OCI-LY1 (cell line): ENCODE measurements at regions not wholly inside any gene's neighbourhood (a gene's known extent, or its start where the extent isn't known, plus 50 kb on each side); places are given as distances from the start of the nearest gene placed in this dataset.

ENCODE experiments used
- EZH2 ChIP-seq: fragments of 200-600 bp; sonication (generic), shearing (Covaris generic); IDR thresholded peaks from 2 replicates; pipeline ENCODE4 v1.8.0; 2017; ENCODE audit warnings: borderline replicate concordance, mixed run types, mild to moderate bottlenecking, antibody characterized with exemption, low read length, moderate library complexity, mixed read lengths
- TF ChIP-seq, protein P1 (sequence below): fragments of 200-600 bp; sonication (generic), shearing (Covaris generic); IDR thresholded peaks from 2 replicates; pipeline ENCODE4 v1.5.1; 2017; ENCODE audit warnings: mild to moderate bottlenecking, antibody characterized with exemption, low read length, moderate library complexity, mixed read lengths

DNA sequence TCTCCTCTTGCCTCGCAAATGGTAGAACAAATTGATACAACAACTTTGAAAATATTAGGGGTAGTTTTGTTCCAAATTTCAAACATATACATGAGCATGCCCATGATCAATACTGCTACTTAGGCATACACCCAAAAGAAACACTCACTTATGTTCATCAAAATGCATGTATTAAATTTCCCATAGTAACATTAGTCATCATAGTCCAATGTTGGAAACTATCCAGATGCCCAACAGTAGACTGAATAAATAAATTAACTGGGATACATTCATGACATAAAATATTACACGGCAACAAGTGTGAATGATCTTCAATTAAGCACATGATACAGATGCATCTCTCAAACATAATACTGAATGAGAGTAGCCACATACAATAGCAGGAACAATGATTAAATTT, 391.6 kb downstream of the CDH11 start:
- TF ChIP-seq, protein P1, sequence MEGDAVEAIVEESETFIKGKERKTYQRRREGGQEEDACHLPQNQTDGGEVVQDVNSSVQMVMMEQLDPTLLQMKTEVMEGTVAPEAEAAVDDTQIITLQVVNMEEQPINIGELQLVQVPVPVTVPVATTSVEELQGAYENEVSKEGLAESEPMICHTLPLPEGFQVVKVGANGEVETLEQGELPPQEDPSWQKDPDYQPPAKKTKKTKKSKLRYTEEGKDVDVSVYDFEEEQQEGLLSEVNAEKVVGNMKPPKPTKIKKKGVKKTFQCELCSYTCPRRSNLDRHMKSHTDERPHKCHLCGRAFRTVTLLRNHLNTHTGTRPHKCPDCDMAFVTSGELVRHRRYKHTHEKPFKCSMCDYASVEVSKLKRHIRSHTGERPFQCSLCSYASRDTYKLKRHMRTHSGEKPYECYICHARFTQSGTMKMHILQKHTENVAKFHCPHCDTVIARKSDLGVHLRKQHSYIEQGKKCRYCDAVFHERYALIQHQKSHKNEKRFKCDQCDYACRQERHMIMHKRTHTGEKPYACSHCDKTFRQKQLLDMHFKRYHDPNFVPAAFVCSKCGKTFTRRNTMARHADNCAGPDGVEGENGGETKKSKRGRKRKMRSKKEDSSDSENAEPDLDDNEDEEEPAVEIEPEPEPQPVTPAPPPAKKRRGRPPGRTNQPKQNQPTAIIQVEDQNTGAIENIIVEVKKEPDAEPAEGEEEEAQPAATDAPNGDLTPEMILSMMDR: no peak
- no peak for TF ChIP-seq EZH2
